ENCODE measurements at regions not wholly inside any gene's neighbourhood (a gene's known extent, or its start where the extent isn't known, plus 50 kb on each side); places are given as distances from the start of the nearest gene placed in this dataset.

GRCh38 chr2:236516708-236517107 lies 52.9 kb upstream of the ACKR3 start:
- no peaks in the 10 kb centered on the region for H3K9me2 ChIP-seq (ENCODE audit: insufficient read depth, low read length)
- no peak overlapping the region for H3K9ac ChIP-seq (ENCODE audit: low read length)
- H3K4me3 ChIP-seq (ENCODE audit: low read length) = no peak overlapping the region
- no peaks in the 10 kb centered on the region for H3K79me2 ChIP-seq (replicated peaks; ENCODE audit: insufficient read depth, low read length)
- H3K9me3 ChIP-seq (ENCODE audit: low read length) = no peaks in the 10 kb centered on the region
- no peak overlapping the region for H3K4me2 ChIP-seq (ENCODE audit: low read length)
- H3K27ac ChIP-seq (ENCODE audit: low read length) = no peak overlapping the region
- H4K20me1 ChIP-seq (ENCODE audit: insufficient read depth) = no peaks in the 10 kb centered on the region
- no peaks in the 10 kb centered on the region for H3K27me3 ChIP-seq (ENCODE audit: insufficient read depth, low read depth, low read length)
- no peak for TF ChIP-seq EP300 (conservative IDR thresholded peaks at IDR 0.05; ENCODE audit: poor library complexity, severe bottlenecking)
- TF ChIP-seq SMC3 (conservative IDR thresholded peaks at IDR 0.05; ENCODE audit: poor library complexity) = no peak
- TF ChIP-seq EZH2 (IDR thresholded peaks at IDR 0.05; ENCODE audit: borderline replicate concordance, insufficient read depth, low read length, poor library complexity, severe bottlenecking) = no peak
- TF ChIP-seq REST (IDR thresholded peaks at IDR 0.05; ENCODE audit: borderline replicate concordance) = no peak
- TF ChIP-seq MXI1 (conservative IDR thresholded peaks at IDR 0.05; ENCODE audit: poor library complexity, severe bottlenecking) = no peak
- no peak for TF ChIP-seq TAF1 (IDR thresholded peaks at IDR 0.05; ENCODE audit: low read depth)
- TF ChIP-seq, protein P1, sequence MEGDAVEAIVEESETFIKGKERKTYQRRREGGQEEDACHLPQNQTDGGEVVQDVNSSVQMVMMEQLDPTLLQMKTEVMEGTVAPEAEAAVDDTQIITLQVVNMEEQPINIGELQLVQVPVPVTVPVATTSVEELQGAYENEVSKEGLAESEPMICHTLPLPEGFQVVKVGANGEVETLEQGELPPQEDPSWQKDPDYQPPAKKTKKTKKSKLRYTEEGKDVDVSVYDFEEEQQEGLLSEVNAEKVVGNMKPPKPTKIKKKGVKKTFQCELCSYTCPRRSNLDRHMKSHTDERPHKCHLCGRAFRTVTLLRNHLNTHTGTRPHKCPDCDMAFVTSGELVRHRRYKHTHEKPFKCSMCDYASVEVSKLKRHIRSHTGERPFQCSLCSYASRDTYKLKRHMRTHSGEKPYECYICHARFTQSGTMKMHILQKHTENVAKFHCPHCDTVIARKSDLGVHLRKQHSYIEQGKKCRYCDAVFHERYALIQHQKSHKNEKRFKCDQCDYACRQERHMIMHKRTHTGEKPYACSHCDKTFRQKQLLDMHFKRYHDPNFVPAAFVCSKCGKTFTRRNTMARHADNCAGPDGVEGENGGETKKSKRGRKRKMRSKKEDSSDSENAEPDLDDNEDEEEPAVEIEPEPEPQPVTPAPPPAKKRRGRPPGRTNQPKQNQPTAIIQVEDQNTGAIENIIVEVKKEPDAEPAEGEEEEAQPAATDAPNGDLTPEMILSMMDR (IDR thresholded peaks at IDR 0.05; ENCODE audit: poor library complexity, severe bottlenecking) = no peak
- no peak for TF ChIP-seq RAD21 (conservative IDR thresholded peaks at IDR 0.05)
- TF ChIP-seq POLR2AphosphoS5 (IDR thresholded peaks at IDR 0.05) = no peak
- no peaks in the 10 kb centered on the region for H3F3A ChIP-seq (ENCODE audit: insufficient read depth, low read length, poor library complexity, severe bottlenecking)
- no peaks in the 10 kb centered on the region for H3K36me3 ChIP-seq (ENCODE audit: insufficient read depth, low read length)
- H2AFZ ChIP-seq (ENCODE audit: low read depth, low read length) = no peak overlapping the region

- H3K79me2 ChIP-seq (replicated peaks; ENCODE audit: insufficient read depth, low read length) = no peaks in the 10 kb centered on the region
- no peak overlapping the region for H3K4me3 ChIP-seq (ENCODE audit: low read length)
- H3K9ac ChIP-seq (ENCODE audit: low read length) = no peak overlapping the region
- H3K9me3 ChIP-seq (ENCODE audit: low read length) = no peaks in the 10 kb centered on the region
- H4K20me1 ChIP-seq (ENCODE audit: insufficient read depth) = no peaks in the 10 kb centered on the region
- H3K27me3 ChIP-seq (ENCODE audit: insufficient read depth, low read depth, low read length) = no peaks in the 10 kb centered on the region
- H3F3A ChIP-seq (ENCODE audit: insufficient read depth, low read length, poor library complexity, severe bottlenecking) = no peaks in the 10 kb centered on the region
- no peaks in the 10 kb centered on the region for H3K36me3 ChIP-seq (ENCODE audit: insufficient read depth, low read length)
- TF ChIP-seq REST (IDR thresholded peaks at IDR 0.05; ENCODE audit: borderline replicate concordance) (no peak), SMC3 (conservative IDR thresholded peaks at IDR 0.05; ENCODE audit: poor library complexity) (no peak), TAF1 (IDR thresholded peaks at IDR 0.05; ENCODE audit: low read depth) (no peak), RAD21 (conservative IDR thresholded peaks at IDR 0.05) (no peak), EZH2 (IDR thresholded peaks at IDR 0.05; ENCODE audit: borderline replicate concordance, insufficient read depth, low read length, poor library complexity, severe bottlenecking) (no peak), EP300 (conservative IDR thresholded peaks at IDR 0.05; ENCODE audit: poor library complexity, severe bottlenecking) (no peak), POLR2AphosphoS5 (IDR thresholded peaks at IDR 0.05) (no peak), MXI1 (conservative IDR thresholded peaks at IDR 0.05; ENCODE audit: poor library complexity, severe bottlenecking) (no peak)
- TF ChIP-seq, protein P1 (IDR thresholded peaks at IDR 0.05; ENCODE audit: poor library complexity, severe bottlenecking) = no peak
- no peak overlapping the region for H3K27ac ChIP-seq (ENCODE audit: low read length)
- H3K9me2 ChIP-seq (ENCODE audit: insufficient read depth, low read length) = no peaks in the 10 kb centered on the region
- no peak overlapping the region for H3K4me2 ChIP-seq (ENCODE audit: low read length)
- no peak overlapping the region for H2AFZ ChIP-seq (ENCODE audit: low read depth, low read length)
These were observed 52.2 kb upstream of the ACKR3 start for GRCh38 chr2:236517251-236518031.

Data from neural cell (in vitro differentiated cells).